ENCODE measurements at regions not wholly inside any gene's neighbourhood (a gene's known extent, or its start where the extent isn't known, plus 50 kb on each side); places are given as distances from the start of the nearest gene placed in this dataset.
"Not testable (repeated sequence)": the region's sequence is repeated elsewhere in the genome, so short reads cannot be mapped to it uniquely, and the experiment has no call there.

GRCh38 chr3:35437381-35437780, 201.9 kb upstream of the ARPP21 start:
- ChIA-PET POLR2A (no interaction called here), CTCF (no interaction called here)
- TF ChIP-seq CTCF (IDR thresholded peaks at IDR 0.05; ENCODE audit: control extremely low read depth, extremely low read depth, low read depth, missing control alignments) = no peak
- no peak for DNase-seq (ENCODE audit: extremely low spot score)

DNA sequence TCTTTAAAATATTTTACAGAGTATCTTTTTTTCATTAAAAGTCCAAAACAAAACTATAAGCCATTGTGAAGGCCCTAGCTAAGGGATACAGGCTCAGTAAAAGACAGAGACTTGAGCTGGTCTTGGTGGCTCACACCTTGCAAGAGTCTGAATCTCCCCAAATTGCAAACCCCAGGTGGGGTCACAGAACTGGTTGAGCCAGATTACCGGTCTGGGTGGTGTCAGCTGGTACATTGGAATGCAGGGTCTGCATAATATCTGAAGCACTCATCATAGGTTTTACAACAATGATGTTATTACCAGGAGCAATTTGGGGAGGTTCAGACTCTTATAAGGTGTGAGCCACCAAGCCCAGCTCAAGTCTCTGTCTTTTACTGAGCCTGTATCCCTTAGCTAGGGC, 201.2 kb upstream of the ARPP21 start:
- TF ChIP-seq CTCF (IDR thresholded peaks at IDR 0.05; ENCODE audit: control extremely low read depth, extremely low read depth, low read depth, missing control alignments) = no peak
- ChIA-PET POLR2A (no interaction called here), CTCF (no interaction called here)
- no peak for DNase-seq (ENCODE audit: extremely low spot score)

GRCh38 chr3:35439663-35440062, 199.7 kb upstream of the ARPP21 start:
- no peak for TF ChIP-seq CTCF (IDR thresholded peaks at IDR 0.05; ENCODE audit: control extremely low read depth, extremely low read depth, low read depth, missing control alignments)
- ChIA-PET POLR2A (no interaction called here), CTCF (no interaction called here)
- no peak for DNase-seq (ENCODE audit: extremely low spot score)

DNA sequence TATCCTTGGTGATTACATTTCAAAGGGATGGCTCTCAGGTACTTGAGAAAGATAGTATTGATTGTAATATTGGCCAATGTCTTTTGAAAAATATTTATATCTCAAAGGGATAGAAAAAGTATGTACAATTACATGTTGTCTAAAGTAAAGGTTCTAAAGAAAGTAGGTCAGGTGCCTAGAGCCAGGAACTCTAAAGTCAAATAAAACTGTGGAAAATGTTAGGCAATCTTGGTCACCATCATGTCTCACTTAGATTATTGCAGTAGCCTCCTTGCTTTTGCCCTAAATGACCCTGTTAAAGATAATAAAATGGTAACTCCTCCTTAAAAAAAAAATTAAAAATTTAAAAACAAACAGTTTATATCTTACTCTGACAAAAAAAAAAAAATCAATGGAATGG, 198.5 kb upstream of the ARPP21 start:
- no peak for DNase-seq (ENCODE audit: extremely low spot score)
- ChIA-PET CTCF (no interaction called here), POLR2A (no interaction called here)
- no peak for TF ChIP-seq CTCF (IDR thresholded peaks at IDR 0.05; ENCODE audit: control extremely low read depth, extremely low read depth, low read depth, missing control alignments)

GRCh38 chr3:35446896-35447295, 192.4 kb upstream of the ARPP21 start:
- no peak for DNase-seq (ENCODE audit: extremely low spot score)
- TF ChIP-seq CTCF (IDR thresholded peaks at IDR 0.05; ENCODE audit: control extremely low read depth, extremely low read depth, low read depth, missing control alignments) = no peak
- CTCF ChIA-PET = no interaction called here
- POLR2A ChIA-PET = no interaction called here

GRCh38 chr3:35448121-35448520, 191.2 kb upstream of the ARPP21 start:
- DNase-seq (ENCODE audit: extremely low spot score) = no peak
- ChIA-PET POLR2A (no interaction called here), CTCF (no interaction called here)
- no peak for TF ChIP-seq CTCF (IDR thresholded peaks at IDR 0.05; ENCODE audit: control extremely low read depth, extremely low read depth, low read depth, missing control alignments)

DNA sequence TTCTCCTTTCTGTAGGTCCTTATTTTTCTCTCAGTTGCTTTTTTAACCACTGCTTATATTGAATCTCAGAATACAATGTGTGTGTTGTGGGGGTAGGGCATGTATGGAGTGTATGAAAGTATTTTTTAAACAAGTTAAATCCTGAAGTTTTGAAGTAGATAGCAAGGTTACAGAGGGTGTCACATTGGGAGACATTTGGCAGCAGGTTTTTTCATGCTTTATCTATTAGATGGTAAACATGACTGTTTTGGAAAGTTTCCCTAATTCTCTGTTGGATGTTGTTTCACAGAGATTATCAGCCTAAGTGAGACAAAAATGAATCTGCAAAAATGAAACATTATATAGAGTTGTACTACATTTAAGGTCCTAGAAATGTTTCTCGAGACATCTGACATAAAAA, 190.6 kb upstream of the ARPP21 start:
- no peak for TF ChIP-seq CTCF (IDR thresholded peaks at IDR 0.05; ENCODE audit: control extremely low read depth, extremely low read depth, low read depth, missing control alignments)
- no peak for DNase-seq (ENCODE audit: extremely low spot score)
- POLR2A ChIA-PET = no interaction called here
- CTCF ChIA-PET = no interaction called here

- CTCF ChIA-PET, POLR2A ChIA-PET: not testable (repeated sequence)
Observed at GRCh38 chr3:35454819-35455218, 184.5 kb upstream of the ARPP21 start.

More at GRCh38 chr3:35454819-35455218, 184.5 kb upstream of the ARPP21 start:
- DNase-seq (ENCODE audit: extremely low spot score) = not testable (repeated sequence)
